Activated T-cell treated with anti-CD3 and anti-CD28 coated beads, Interleukin-2, amount 50 U/mL, for 72 hours (primary cell): ENCODE measurements at regions not wholly inside any gene's neighbourhood (a gene's known extent, or its start where the extent isn't known, plus 50 kb on each side); places are given as distances from the start of the nearest gene placed in this dataset.

Source experiments
- ATAC-seq, 2 donors: fragments of 150-1000 bp; cut with Tn5 transposase; replicated peaks in 1 of 2; 2 replicates each; pipeline ENCODE4 v1.10.0; 2021; ENCODE audit warnings: moderate library complexity in 2 of 2, mild to moderate bottlenecking in 1 of 2
- DNase-seq, 2 donors: peaks; one replicate each; pipeline ENCODE4 v3.0.0; 2021 to 2022; ENCODE audit warnings: mixed read lengths in 1 of 2
- H3K27ac Mint-ChIP-seq: one replicate; pipeline ENCODE4 v1.8.0; 2022; ENCODE audit warnings: mild to moderate bottlenecking, moderate library complexity, mixed read lengths
- H3K27me3 Mint-ChIP-seq: one replicate; pipeline ENCODE4 v1.8.0; 2022; ENCODE audit warnings: low read depth, mixed read lengths
- H3K36me3 Mint-ChIP-seq, 2 donors: one replicate each; pipeline ENCODE4 v1.8.0; 2022; ENCODE audit warnings: mixed read lengths in 2 of 2, mild to moderate bottlenecking in 1 of 2; ENCODE audit not compliant: insufficient read depth in 2 of 2
- H3K4me1 Mint-ChIP-seq: one replicate; pipeline ENCODE4 v1.8.0; 2022; ENCODE audit warnings: low read depth, mixed read lengths
- H3K4me3 Mint-ChIP-seq, 2 donors: one replicate each; pipeline ENCODE4 v1.8.0; 2022; ENCODE audit warnings: mild to moderate bottlenecking in 2 of 2, mixed read lengths in 2 of 2, moderate library complexity in 2 of 2
- H3K9me3 Mint-ChIP-seq, 2 donors: one replicate each; pipeline ENCODE4 v1.8.0; 2022; ENCODE audit warnings: mixed read lengths in 2 of 2

DNA sequence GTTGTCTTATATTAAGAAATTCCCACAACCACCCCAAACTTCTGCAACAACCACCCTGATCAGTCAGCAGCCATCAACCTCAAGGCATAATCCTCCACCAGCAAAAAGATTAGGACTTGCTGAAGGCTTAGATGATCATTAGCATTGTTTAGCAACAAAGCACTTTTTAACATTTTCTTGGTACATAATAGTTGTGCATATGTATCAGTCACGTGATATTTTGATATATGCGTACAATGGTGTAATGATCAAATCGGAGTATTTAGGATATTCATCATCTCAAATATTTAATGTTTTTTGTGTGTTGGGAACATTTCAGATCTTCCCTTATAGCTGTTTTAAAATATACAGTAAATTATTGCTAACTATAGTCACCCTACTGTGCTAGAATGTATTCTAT lies 73.5 kb upstream of the API5 start:
- ATAC-seq (no peak), DNase-seq (no peak)
- Mint-ChIP-seq H3K9me3 (peaks cover 3 to 6% of the 10 kb centered on the region in 2 donors), H3K4me1 (no peaks in the 10 kb centered on the region), H3K4me3 (no peak overlapping the region), H3K36me3 (no peaks in the 10 kb centered on the region), H3K27ac (no peak overlapping the region), H3K27me3 (no peaks in the 10 kb centered on the region)

DNA sequence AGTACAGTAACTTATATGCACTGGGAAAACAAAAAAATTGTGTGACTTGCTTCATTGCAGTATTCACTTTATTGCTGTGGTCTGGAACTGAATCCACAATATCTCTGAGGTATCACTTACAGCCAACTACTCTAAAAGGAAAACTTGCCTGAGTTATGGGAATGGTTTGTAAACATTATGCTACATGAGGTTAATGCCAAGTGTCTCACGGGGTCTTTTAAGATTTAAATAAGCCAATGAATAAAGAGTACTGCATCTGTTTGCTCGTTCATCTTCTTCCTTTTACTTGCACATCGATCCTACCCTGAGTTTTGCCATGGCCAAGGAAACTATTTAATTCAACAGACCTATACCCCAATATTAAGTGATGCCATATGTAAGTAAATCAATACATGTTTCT lies 72.0 kb upstream of the API5 start:
- ATAC-seq (no peak), DNase-seq (no peak)
- H3K4me3 Mint-ChIP-seq = no peak overlapping the region
- H3K27me3 Mint-ChIP-seq = no peaks in the 10 kb centered on the region
- H3K36me3 Mint-ChIP-seq = no peaks in the 10 kb centered on the region
- H3K4me1 Mint-ChIP-seq = no peaks in the 10 kb centered on the region
- H3K9me3 Mint-ChIP-seq = peaks cover 3 to 6% of the 10 kb centered on the region in 2 donors
- no peak overlapping the region for H3K27ac Mint-ChIP-seq

DNA sequence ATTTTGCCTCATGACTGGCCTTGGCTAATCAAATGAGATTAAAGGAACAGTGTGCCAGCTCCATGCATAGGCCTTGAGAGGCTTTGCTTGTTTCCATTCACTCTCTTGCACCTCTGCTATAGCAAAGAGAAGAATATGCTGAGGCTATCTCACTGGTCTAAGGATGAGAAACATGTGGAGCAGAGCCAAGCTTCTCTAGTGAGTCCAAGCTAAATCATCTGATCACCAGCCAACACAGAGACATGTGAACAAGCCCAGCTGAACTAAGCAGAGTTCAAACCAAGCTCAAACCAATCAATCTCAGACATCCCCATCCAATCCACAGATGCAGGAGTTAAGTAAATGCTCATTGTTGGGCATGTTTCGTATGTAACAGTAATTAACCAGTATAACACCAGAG lies 69.4 kb upstream of the API5 start:
- Mint-ChIP-seq H3K4me3 (no peak overlapping the region), H3K9me3 (no peaks in the 10 kb centered on the region), H3K4me1 (no peaks in the 10 kb centered on the region), H3K27ac (no peak overlapping the region), H3K27me3 (peaks cover 6% of the 10 kb centered on the region), H3K36me3 (no peaks in the 10 kb centered on the region)
- no peak for DNase-seq
- no peak for ATAC-seq

DNA sequence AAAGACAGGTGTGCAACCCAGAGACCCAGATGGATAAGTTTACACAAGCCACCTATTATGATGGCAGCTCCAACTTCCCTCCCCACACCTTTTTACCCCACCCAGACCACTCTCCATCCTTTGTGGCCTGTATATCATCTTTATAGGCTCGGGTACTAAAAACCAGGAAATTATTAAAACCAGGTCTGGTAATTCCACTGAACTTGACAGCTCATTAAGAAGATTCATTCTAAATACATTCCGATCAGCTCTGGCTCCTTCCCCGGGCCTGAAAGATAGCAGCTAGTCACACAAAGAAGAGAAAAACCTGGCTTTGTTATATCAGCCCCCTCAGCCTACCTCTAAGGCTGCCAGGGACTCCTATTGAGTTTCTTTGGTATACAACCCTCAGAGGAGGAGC lies 67.9 kb upstream of the API5 start:
- Mint-ChIP-seq H3K4me3 (no peak overlapping the region), H3K9me3 (no peaks in the 10 kb centered on the region), H3K27me3 (peaks cover 11% of the 10 kb centered on the region), H3K4me1 (no peaks in the 10 kb centered on the region), H3K36me3 (no peaks in the 10 kb centered on the region), H3K27ac (no peak overlapping the region)
- ATAC-seq = no peak
- DNase-seq = no peak

DNA sequence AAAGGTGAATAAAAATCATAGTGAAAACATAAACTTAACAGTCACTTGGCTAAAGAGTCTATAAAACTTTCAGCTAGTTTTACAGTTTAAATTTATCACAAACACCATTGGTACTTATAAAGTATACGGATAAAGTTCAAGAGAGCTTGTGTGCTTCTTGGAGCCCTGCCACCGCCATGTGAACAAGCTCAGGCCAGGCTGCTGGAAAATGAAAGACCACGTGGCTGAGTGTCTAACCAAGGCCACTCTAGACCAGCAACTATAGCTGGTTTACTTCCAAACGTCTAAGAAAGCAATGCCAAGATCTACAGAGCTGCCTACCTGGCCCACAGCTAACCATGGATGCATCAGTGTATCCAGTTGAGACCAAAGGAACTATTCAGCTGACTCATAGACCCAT lies 66.3 kb upstream of the API5 start:
- peaks cover 11% of the 10 kb centered on the region for H3K27me3 Mint-ChIP-seq
- no peaks in the 10 kb centered on the region for H3K4me1 Mint-ChIP-seq
- DNase-seq (no peak), ATAC-seq (no peak)
- H3K36me3 Mint-ChIP-seq = no peaks in the 10 kb centered on the region
- H3K9me3 Mint-ChIP-seq = no peaks in the 10 kb centered on the region
- no peak overlapping the region for H3K27ac Mint-ChIP-seq
- H3K4me3 Mint-ChIP-seq = no peak overlapping the region

DNA sequence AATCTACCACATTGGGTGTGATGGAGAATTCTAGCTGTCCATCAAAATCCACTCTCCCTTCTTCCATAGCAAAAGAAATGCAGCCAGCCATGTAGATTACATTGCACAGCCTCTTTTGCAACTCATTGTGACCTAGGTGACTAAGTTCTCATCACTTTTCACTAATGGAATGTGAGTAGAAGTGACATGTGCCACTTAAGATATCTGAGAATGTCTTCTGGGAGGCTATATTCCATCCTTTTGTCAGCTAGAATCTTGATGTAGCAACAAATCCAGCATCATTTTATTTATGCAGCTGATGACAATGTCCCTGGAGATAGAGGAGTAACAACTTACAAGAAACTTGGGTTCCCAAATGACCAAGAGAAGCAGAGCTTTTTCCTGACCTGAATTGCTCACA lies 61.5 kb upstream of the API5 start:
- no peak overlapping the region for H3K4me3 Mint-ChIP-seq
- H3K4me1 Mint-ChIP-seq = no peaks in the 10 kb centered on the region
- no peaks in the 10 kb centered on the region for H3K36me3 Mint-ChIP-seq
- peaks cover 16% of the 10 kb centered on the region for H3K27me3 Mint-ChIP-seq
- H3K27ac Mint-ChIP-seq = no peak overlapping the region
- H3K9me3 Mint-ChIP-seq = no peaks in the 10 kb centered on the region
- no peak for DNase-seq
- no peak for ATAC-seq

DNA sequence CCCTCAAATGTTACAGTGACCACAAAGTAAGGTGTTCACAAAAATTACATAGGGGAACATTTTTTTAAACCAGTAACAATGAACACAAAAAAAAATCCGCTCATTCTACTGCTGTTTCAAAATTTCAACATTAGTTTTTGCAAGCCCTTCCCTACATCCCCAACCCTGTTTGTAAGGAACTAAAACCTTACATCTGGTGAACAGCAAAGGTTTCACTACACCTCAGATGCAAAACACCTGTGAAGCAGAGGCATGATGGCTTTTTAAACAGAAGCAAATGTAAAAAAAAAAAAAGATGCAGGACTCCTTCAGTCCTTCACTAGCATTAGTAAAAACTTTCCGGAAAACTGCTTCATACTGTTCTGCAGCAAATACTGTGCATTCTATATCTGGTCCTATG lies 50.0 kb upstream of the API5 start:
- Mint-ChIP-seq H3K4me3 (no peak overlapping the region), H3K27me3 (no peaks in the 10 kb centered on the region), H3K4me1 (no peaks in the 10 kb centered on the region), H3K36me3 (no peaks in the 10 kb centered on the region), H3K27ac (no peak overlapping the region), H3K9me3 (peaks cover 3 to 5% of the 10 kb centered on the region in 2 donors)
- no peak for ATAC-seq
- DNase-seq = no peak
